ENCODE measurements at regions not wholly inside any gene's neighbourhood (a gene's known extent, or its start where the extent isn't known, plus 50 kb on each side); places are given as distances from the start of the nearest gene placed in this dataset.
"Not testable (repeated sequence)": the region's sequence is repeated elsewhere in the genome, so short reads cannot be mapped to it uniquely, and the experiment has no call there.

GRCh38 chr11:14573539-14574057 is 53.4 kb upstream of the PSMA1 start:
- DNase-seq (ENCODE audit: low read depth); H3K4me3 ChIP-seq (ENCODE audit: low read length): not testable (repeated sequence)

GRCh38 chr11:14577292-14577691 is 57.1 kb upstream of the PSMA1 start:
- TF ChIP-seq CTCF (IDR thresholded peaks at IDR 0.05; ENCODE audit: insufficient read depth, low read depth, low read length, missing control alignments): no peak
- no peak overlapping the region for H3K4me3 ChIP-seq (ENCODE audit: low read length)
- DNase-seq (ENCODE audit: low read depth): no peak

GRCh38 chr11:14577835-14578529 is 57.8 kb upstream of the PSMA1 start:
- no peak for TF ChIP-seq CTCF (IDR thresholded peaks at IDR 0.05; ENCODE audit: insufficient read depth, low read depth, low read length, missing control alignments)
- no peak overlapping the region for H3K4me3 ChIP-seq (ENCODE audit: low read length)
- DNase-seq (ENCODE audit: low read depth): no peak

GRCh38 chr11:14578541-14578956 is 58.4 kb upstream of the PSMA1 start:
- H3K4me3 ChIP-seq (ENCODE audit: low read length): no peak overlapping the region
- TF ChIP-seq CTCF (IDR thresholded peaks at IDR 0.05; ENCODE audit: insufficient read depth, low read depth, low read length, missing control alignments): no peak
- DNase-seq (ENCODE audit: low read depth): peak; percentile 57

GRCh38 chr11:14579646-14580045 is 59.5 kb upstream of the PSMA1 start:
- no peak for DNase-seq (ENCODE audit: low read depth)
- no peak for TF ChIP-seq CTCF (IDR thresholded peaks at IDR 0.05; ENCODE audit: insufficient read depth, low read depth, low read length, missing control alignments)
- no peak overlapping the region for H3K4me3 ChIP-seq (ENCODE audit: low read length)

- no peak for DNase-seq (ENCODE audit: low read depth)
- TF ChIP-seq CTCF (IDR thresholded peaks at IDR 0.05; ENCODE audit: insufficient read depth, low read depth, low read length, missing control alignments): no peak
- H3K4me3 ChIP-seq (ENCODE audit: low read length): no peak overlapping the region
These were observed 60.8 kb upstream of the PDE3B start for GRCh38 chr11:14582793-14583192.

- no peak for TF ChIP-seq CTCF (IDR thresholded peaks at IDR 0.05; ENCODE audit: insufficient read depth, low read depth, low read length, missing control alignments)
- no peak for DNase-seq (ENCODE audit: low read depth)
- no peak overlapping the region for H3K4me3 ChIP-seq (ENCODE audit: low read length)
These were observed 60.2 kb upstream of the PDE3B start for GRCh38 chr11:14583252-14584034.
